ENCODE measurements at regions not wholly inside any gene's neighbourhood (a gene's known extent, or its start where the extent isn't known, plus 50 kb on each side); places are given as distances from the start of the nearest gene placed in this dataset.

- no peaks in the 10 kb centered on the region; the same call in 1 of the 2 replicates for H3K4me1 ChIP-seq (ENCODE audit: insufficient read depth, low read length)
- H3K4me3 ChIP-seq (ENCODE audit: low read length) = no peak overlapping the region
- no peaks in the 10 kb centered on the region for H3K9me3 ChIP-seq (ENCODE audit: insufficient read depth, low read depth, low read length)
- H3K36me3 ChIP-seq (ENCODE audit: insufficient read depth, low read depth, low read length) = no peaks in the 10 kb centered on the region
- H3K27ac ChIP-seq (ENCODE audit: low read length) = no peak overlapping the region
- no peak overlapping the region for H3K9ac ChIP-seq (ENCODE audit: low read depth, low read length)
- H3K27me3 ChIP-seq (ENCODE audit: insufficient read depth, low read length) = no peaks in the 10 kb centered on the region
Measured at GRCh38 chr5:158530115-158530514, 569.6 kb downstream of the EBF1 start.

DNA sequence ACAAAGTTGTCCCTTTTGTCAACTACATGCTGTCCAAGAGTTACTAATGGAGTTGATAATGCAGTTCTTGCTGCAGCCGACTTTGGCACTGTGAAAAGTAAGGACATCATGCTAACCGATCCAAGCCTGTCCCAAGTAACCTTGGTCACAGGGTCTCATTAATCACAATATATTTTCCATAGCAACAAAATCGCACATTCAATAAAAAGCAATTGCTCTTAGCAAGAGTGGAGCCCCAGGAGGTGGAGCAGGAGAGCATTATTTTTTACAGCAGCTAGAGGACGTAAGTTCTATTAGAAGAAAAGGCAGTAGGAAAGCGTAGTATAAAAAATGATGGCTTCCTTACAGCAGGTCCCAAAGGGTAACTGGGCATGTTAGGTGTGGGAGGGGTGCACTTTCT is 570.3 kb downstream of the EBF1 start:
- Histone ChIP-seq H3K9ac (ENCODE audit: low read depth, low read length) (no peak overlapping the region), H3K4me1 (ENCODE audit: insufficient read depth, low read length) (no peaks in the 10 kb centered on the region; the same call in 1 of the 2 replicates), H3K27ac (ENCODE audit: low read length) (no peak overlapping the region), H3K27me3 (ENCODE audit: insufficient read depth, low read length) (no peaks in the 10 kb centered on the region), H3K9me3 (ENCODE audit: insufficient read depth, low read depth, low read length) (no peaks in the 10 kb centered on the region), H3K4me3 (ENCODE audit: low read length) (no peak overlapping the region), H3K36me3 (ENCODE audit: insufficient read depth, low read depth, low read length) (no peaks in the 10 kb centered on the region)

DNA sequence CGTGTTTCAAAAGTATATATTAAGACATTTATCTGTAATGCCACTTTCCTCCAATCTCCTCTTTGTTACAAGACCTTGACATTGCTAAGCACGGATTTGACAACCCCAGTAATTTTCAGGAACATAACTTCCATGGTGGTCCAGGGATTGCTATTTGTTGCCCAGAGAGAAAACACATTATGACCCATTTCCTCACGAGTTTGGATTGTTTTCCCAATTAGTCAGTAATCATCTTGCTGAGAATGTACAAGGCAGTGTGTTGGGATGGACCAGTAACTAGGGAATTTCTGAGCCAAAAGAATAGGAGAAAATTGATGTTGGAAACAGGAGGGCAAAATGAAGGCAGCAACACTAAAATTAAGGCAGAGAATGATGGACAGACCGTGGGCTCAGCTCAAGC is 574.1 kb downstream of the EBF1 start:
- Histone ChIP-seq H3K27ac (ENCODE audit: low read length) (no peak overlapping the region), H3K4me1 (ENCODE audit: insufficient read depth, low read length) (no peaks in the 10 kb centered on the region), H3K36me3 (ENCODE audit: insufficient read depth, low read depth, low read length) (no peaks in the 10 kb centered on the region), H3K9ac (ENCODE audit: low read depth, low read length) (no peak overlapping the region), H3K4me3 (ENCODE audit: low read length) (no peak overlapping the region), H3K9me3 (ENCODE audit: insufficient read depth, low read depth, low read length) (no peaks in the 10 kb centered on the region), H3K27me3 (ENCODE audit: insufficient read depth, low read length) (no peaks in the 10 kb centered on the region)

- H3K4me1 ChIP-seq (ENCODE audit: insufficient read depth, low read length) = no peaks in the 10 kb centered on the region
- H3K27me3 ChIP-seq (ENCODE audit: insufficient read depth, low read length) = no peaks in the 10 kb centered on the region
- H3K9me3 ChIP-seq (ENCODE audit: insufficient read depth, low read depth, low read length) = no peaks in the 10 kb centered on the region
- H3K27ac ChIP-seq (ENCODE audit: low read length) = no peak overlapping the region
- no peak overlapping the region for H3K4me3 ChIP-seq (ENCODE audit: low read length)
- no peaks in the 10 kb centered on the region for H3K36me3 ChIP-seq (ENCODE audit: insufficient read depth, low read depth, low read length)
- no peak overlapping the region for H3K9ac ChIP-seq (ENCODE audit: low read depth, low read length)
Measured at GRCh38 chr5:158524070-158524469, 575.6 kb downstream of the EBF1 start.

GRCh38 chr5:158522776-158523175 is 576.9 kb downstream of the EBF1 start:
- no peak overlapping the region for H3K9ac ChIP-seq (ENCODE audit: low read depth, low read length)
- no peaks in the 10 kb centered on the region for H3K27me3 ChIP-seq (ENCODE audit: insufficient read depth, low read length)
- no peak overlapping the region for H3K4me3 ChIP-seq (ENCODE audit: low read length)
- H3K4me1 ChIP-seq (ENCODE audit: insufficient read depth, low read length) = no peaks in the 10 kb centered on the region
- no peak overlapping the region for H3K27ac ChIP-seq (ENCODE audit: low read length)
- H3K36me3 ChIP-seq (ENCODE audit: insufficient read depth, low read depth, low read length) = no peaks in the 10 kb centered on the region
- H3K9me3 ChIP-seq (ENCODE audit: insufficient read depth, low read depth, low read length) = no peaks in the 10 kb centered on the region

DNA sequence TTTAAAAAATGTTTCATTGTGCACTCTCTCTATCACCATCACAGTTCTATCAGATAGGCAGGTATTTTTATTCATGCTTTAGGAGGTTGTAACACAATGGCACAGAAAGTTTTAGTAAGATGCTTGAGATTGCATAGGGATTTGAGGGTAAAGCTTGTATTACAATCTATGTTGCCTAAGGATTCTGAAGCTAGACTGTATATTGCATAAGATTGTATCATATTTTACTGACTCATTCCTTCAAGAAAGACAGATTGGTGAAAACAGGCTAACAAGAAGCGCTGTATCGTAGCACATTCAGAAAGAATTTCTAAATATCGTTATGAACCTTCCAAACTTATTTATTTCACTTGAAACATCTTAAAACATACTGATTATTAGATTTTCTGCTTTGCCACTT is 577.7 kb downstream of the EBF1 start:
- no peak overlapping the region for H3K9ac ChIP-seq (ENCODE audit: low read depth, low read length)
- no peak overlapping the region for H3K27ac ChIP-seq (ENCODE audit: low read length)
- no peaks in the 10 kb centered on the region for H3K4me1 ChIP-seq (ENCODE audit: insufficient read depth, low read length)
- H3K27me3 ChIP-seq (ENCODE audit: insufficient read depth, low read length) = no peaks in the 10 kb centered on the region
- H3K4me3 ChIP-seq (ENCODE audit: low read length) = no peak overlapping the region
- H3K9me3 ChIP-seq (ENCODE audit: insufficient read depth, low read depth, low read length) = no peaks in the 10 kb centered on the region
- no peaks in the 10 kb centered on the region for H3K36me3 ChIP-seq (ENCODE audit: insufficient read depth, low read depth, low read length)

DNA sequence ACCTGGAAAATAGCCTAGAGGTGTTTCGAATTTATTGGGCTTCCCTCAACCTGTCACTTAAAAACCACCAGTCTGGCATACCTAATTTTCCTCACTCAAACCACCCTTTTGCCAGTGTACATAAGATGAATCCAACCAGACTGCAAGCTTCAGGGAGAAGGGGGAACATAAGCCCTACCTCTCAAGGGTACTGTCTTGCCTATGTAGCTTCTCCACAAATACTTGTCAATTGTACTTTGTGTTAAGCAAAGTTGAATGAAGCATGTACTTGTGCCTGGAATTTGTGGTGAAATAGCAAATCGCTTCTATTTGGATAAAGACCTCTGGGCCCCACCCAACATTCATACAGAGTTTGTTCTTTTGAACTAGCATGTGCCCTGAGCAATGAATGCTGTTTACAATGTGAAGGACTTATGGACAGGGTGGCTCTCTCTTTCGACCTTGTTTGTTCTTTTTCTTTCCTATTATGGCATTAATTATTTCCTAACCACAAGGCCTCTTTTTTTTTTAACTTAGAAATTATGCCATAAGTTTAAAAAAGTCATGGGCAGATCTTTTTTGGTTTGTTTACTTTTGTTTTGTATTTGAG is 580.2 kb downstream of the EBF1 start:
- no peak overlapping the region for H3K9ac ChIP-seq (ENCODE audit: low read depth, low read length)
- no peaks in the 10 kb centered on the region for H3K9me3 ChIP-seq (ENCODE audit: insufficient read depth, low read depth, low read length)
- no peaks in the 10 kb centered on the region for H3K27me3 ChIP-seq (ENCODE audit: insufficient read depth, low read length)
- H3K27ac ChIP-seq (ENCODE audit: low read length) = no peak overlapping the region
- no peak overlapping the region for H3K4me3 ChIP-seq (ENCODE audit: low read length)
- H3K4me1 ChIP-seq (ENCODE audit: insufficient read depth, low read length) = no peaks in the 10 kb centered on the region
- no peaks in the 10 kb centered on the region for H3K36me3 ChIP-seq (ENCODE audit: insufficient read depth, low read depth, low read length)

- Histone ChIP-seq H3K27ac (ENCODE audit: low read length) (no peak overlapping the region), H3K27me3 (ENCODE audit: insufficient read depth, low read length) (no peaks in the 10 kb centered on the region), H3K9ac (ENCODE audit: low read depth, low read length) (no peak overlapping the region), H3K36me3 (ENCODE audit: insufficient read depth, low read depth, low read length) (no peaks in the 10 kb centered on the region), H3K9me3 (ENCODE audit: insufficient read depth, low read depth, low read length) (no peaks in the 10 kb centered on the region), H3K4me3 (ENCODE audit: low read length) (no peak overlapping the region), H3K4me1 (ENCODE audit: insufficient read depth, low read length) (no peaks in the 10 kb centered on the region)
Measured at GRCh38 chr5:158516521-158516920, 583.2 kb downstream of the EBF1 start.

- Histone ChIP-seq H3K27me3 (ENCODE audit: insufficient read depth, low read length) (no peaks in the 10 kb centered on the region), H3K4me3 (ENCODE audit: low read length) (no peak overlapping the region), H3K9me3 (ENCODE audit: insufficient read depth, low read depth, low read length) (no peaks in the 10 kb centered on the region), H3K27ac (ENCODE audit: low read length) (no peak overlapping the region), H3K4me1 (ENCODE audit: insufficient read depth, low read length) (no peaks in the 10 kb centered on the region), H3K9ac (ENCODE audit: low read depth, low read length) (no peak overlapping the region), H3K36me3 (ENCODE audit: insufficient read depth, low read depth, low read length) (no peaks in the 10 kb centered on the region)
Measured at GRCh38 chr5:158514986-158515359, 584.7 kb downstream of the EBF1 start.

- Histone ChIP-seq H3K9me3 (ENCODE audit: insufficient read depth, low read depth, low read length) (no peaks in the 10 kb centered on the region), H3K4me1 (ENCODE audit: insufficient read depth, low read length) (no peaks in the 10 kb centered on the region), H3K36me3 (ENCODE audit: insufficient read depth, low read depth, low read length) (no peaks in the 10 kb centered on the region), H3K4me3 (ENCODE audit: low read length) (no peak overlapping the region), H3K27ac (ENCODE audit: low read length) (no peak overlapping the region), H3K27me3 (ENCODE audit: insufficient read depth, low read length) (no peaks in the 10 kb centered on the region), H3K9ac (ENCODE audit: low read depth, low read length) (no peak overlapping the region)
Measured at GRCh38 chr5:158514319-158514985, 585.3 kb downstream of the EBF1 start.

- no peak overlapping the region for H3K27ac ChIP-seq (ENCODE audit: low read length)
- no peaks in the 10 kb centered on the region for H3K4me1 ChIP-seq (ENCODE audit: insufficient read depth, low read length)
Measured at GRCh38 chr5:158513490-158514318, 586.0 kb downstream of the EBF1 start.

GRCh38 chr5:158511454-158511853 is 588.3 kb downstream of the EBF1 start:
- Histone ChIP-seq H3K4me1 (ENCODE audit: insufficient read depth, low read length) (no peaks in the 10 kb centered on the region), H3K9ac (ENCODE audit: low read depth, low read length) (no peak overlapping the region), H3K4me3 (ENCODE audit: low read length) (no peak overlapping the region), H3K9me3 (ENCODE audit: insufficient read depth, low read depth, low read length) (peaks cover 9% of the 10 kb centered on the region; the same call in 1 of the 2 replicates), H3K27ac (ENCODE audit: low read length) (no peak overlapping the region), H3K36me3 (ENCODE audit: insufficient read depth, low read depth, low read length) (no peaks in the 10 kb centered on the region), H3K27me3 (ENCODE audit: insufficient read depth, low read length) (no peaks in the 10 kb centered on the region)

More at GRCh38 chr5:158513490-158514318, 586.0 kb downstream of the EBF1 start:
- no peak overlapping the region for H3K9ac ChIP-seq (ENCODE audit: low read depth, low read length)
- no peaks in the 10 kb centered on the region for H3K9me3 ChIP-seq (ENCODE audit: insufficient read depth, low read depth, low read length)
- no peaks in the 10 kb centered on the region for H3K36me3 ChIP-seq (ENCODE audit: insufficient read depth, low read depth, low read length)
- H3K27me3 ChIP-seq (ENCODE audit: insufficient read depth, low read length) = no peaks in the 10 kb centered on the region
- H3K4me3 ChIP-seq (ENCODE audit: low read length) = no peak overlapping the region

All from iPS-20b (cell line).